ENCODE measurements at regions not wholly inside any gene's neighbourhood (a gene's known extent, or its start where the extent isn't known, plus 50 kb on each side); places are given as distances from the start of the nearest gene placed in this dataset.

DNA sequence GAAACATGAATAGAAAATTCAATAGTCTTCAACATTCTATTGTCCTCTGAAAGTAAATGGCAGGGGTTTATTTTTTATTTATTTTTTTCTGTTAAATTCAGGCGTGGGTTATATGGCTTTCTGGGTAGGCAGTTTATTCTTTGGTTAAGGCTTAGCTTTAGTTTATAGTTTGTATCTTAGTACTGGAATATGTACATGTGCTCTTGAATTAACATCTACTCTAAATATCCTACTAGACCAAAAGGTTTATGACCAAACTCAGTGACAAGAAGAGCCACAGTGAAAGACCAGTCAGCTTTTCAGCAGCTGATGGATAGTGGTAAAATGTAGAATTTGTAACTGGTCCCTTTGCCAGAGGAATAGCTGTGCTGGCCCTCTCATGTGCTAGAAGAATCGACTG lies 62.0 kb upstream of the DAB2 start:
- H3K27ac ChIP-seq: no peak overlapping the region
- H3K27me3 ChIP-seq: no peaks in the 10 kb centered on the region
- DNase-seq: no peak
- intact Hi-C loops (cut with DNase I): no loop called here
- peaks cover 0 to 17% (median 6%) of the 10 kb centered on the region in 4 donors for H3K4me1 ChIP-seq
- TF ChIP-seq CTCF (IDR thresholded peaks at IDR 0.05): no peak
- no peak for TF ChIP-seq EP300 (IDR thresholded peaks at IDR 0.05)
- TF ChIP-seq POLR2AphosphoS5 (IDR thresholded peaks at IDR 0.05): no peak
- TF ChIP-seq POLR2A (IDR thresholded peaks at IDR 0.05): no peak
- no peaks in the 10 kb centered on the region for H3K36me3 ChIP-seq
- WGBS, 2 donors: 82 to 83% methylated on average over 2 of the region's 2 CpGs
- H3K4me3 ChIP-seq: no peak overlapping the region
- peaks cover 0 to 4% (median 1%) of the 10 kb centered on the region in 4 donors for H3K9me3 ChIP-seq

GRCh38 chr5:39486361-39486760 lies 61.6 kb upstream of the DAB2 start:
- Histone ChIP-seq H3K27ac (no peak overlapping the region), H3K27me3 (no peaks in the 10 kb centered on the region), H3K9me3 (peaks cover 0 to 4% (median 1%) of the 10 kb centered on the region in 4 donors), H3K36me3 (no peaks in the 10 kb centered on the region), H3K4me1 (peaks cover 0 to 22% (median 6%) of the 10 kb centered on the region in 4 donors), H3K4me3 (no peak overlapping the region)
- TF ChIP-seq POLR2A (IDR thresholded peaks at IDR 0.05): no peak
- TF ChIP-seq CTCF (IDR thresholded peaks at IDR 0.05): no peak
- TF ChIP-seq EP300 (IDR thresholded peaks at IDR 0.05): no peak
- TF ChIP-seq POLR2AphosphoS5 (IDR thresholded peaks at IDR 0.05): no peak
- intact Hi-C loops (cut with DNase I): no loop called here
- DNase-seq: no peak
- WGBS, 2 donors: 68 to 78% methylated on average over 1 of the region's 1 CpG

- TF ChIP-seq CTCF (IDR thresholded peaks at IDR 0.05): no peak
- no peak for TF ChIP-seq EP300 (IDR thresholded peaks at IDR 0.05)
- TF ChIP-seq POLR2AphosphoS5 (IDR thresholded peaks at IDR 0.05): no peak
- no peak for TF ChIP-seq POLR2A (IDR thresholded peaks at IDR 0.05)
- 75 to 86% methylated on average over 2 of the region's 2 CpGs for WGBS, 2 donors
- Histone ChIP-seq H3K4me3 (no peak overlapping the region), H3K9me3 (no peaks in the 10 kb centered on the region), H3K36me3 (no peaks in the 10 kb centered on the region), H3K27ac (no peak overlapping the region), H3K4me1 (peaks cover 0 to 22% (median 6%) of the 10 kb centered on the region in 4 donors), H3K27me3 (no peaks in the 10 kb centered on the region)
- no peak for DNase-seq
- intact Hi-C loops (cut with DNase I): no loop called here
Measured at GRCh38 chr5:39485079-39485478, 60.3 kb upstream of the DAB2 start.

- Histone ChIP-seq H3K27me3 (no peaks in the 10 kb centered on the region), H3K9me3 (no peaks in the 10 kb centered on the region), H3K4me3 (no peak overlapping the region), H3K4me1 (peaks cover 0 to 22% (median 6%) of the 10 kb centered on the region in 4 donors), H3K36me3 (no peaks in the 10 kb centered on the region), H3K27ac (no peak overlapping the region)
- WGBS, 2 donors: 17 to 54% methylated on average over 1 of the region's 1 CpG
- TF ChIP-seq POLR2A (IDR thresholded peaks at IDR 0.05): no peak
- no peak for TF ChIP-seq EP300 (IDR thresholded peaks at IDR 0.05)
- TF ChIP-seq CTCF (IDR thresholded peaks at IDR 0.05): no peak
- no peak for TF ChIP-seq POLR2AphosphoS5 (IDR thresholded peaks at IDR 0.05)
- DNase-seq: no peak
- intact Hi-C loops (cut with DNase I): no loop called here
Measured at GRCh38 chr5:39484673-39485072, 59.9 kb upstream of the DAB2 start.

DNA sequence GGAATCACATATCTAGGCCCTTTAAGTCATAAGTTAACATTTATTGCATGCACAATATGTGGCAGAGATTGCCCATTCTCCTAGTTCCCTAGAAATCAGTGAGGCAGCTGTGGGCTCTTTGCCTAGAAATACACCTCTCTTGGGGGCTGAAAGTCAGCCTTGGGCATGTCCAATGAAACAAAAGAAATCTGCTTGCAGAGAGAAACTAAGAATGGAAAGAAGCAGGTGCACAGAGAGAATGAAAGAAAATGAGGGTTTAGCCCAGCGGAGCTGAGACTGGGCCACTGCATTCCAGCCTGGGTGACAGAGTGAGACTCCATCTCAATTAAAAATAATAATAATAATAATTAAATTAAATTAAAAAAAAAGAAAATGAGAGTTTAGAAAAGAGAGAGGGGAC lies 57.3 kb upstream of the DAB2 start:
- TF ChIP-seq POLR2AphosphoS5 (IDR thresholded peaks at IDR 0.05) (no peak), CTCF (IDR thresholded peaks at IDR 0.05) (no peak), EP300 (IDR thresholded peaks at IDR 0.05) (no peak), POLR2A (IDR thresholded peaks at IDR 0.05) (no peak)
- Histone ChIP-seq H3K27me3 (no peaks in the 10 kb centered on the region), H3K27ac (no peak overlapping the region), H3K4me3 (no peak overlapping the region), H3K36me3 (no peaks in the 10 kb centered on the region), H3K9me3 (no peaks in the 10 kb centered on the region), H3K4me1 (peaks cover 0 to 22% (median 6%) of the 10 kb centered on the region in 4 donors)
- 98 to 100% methylated on average over 1 of the region's 1 CpG for WGBS, 2 donors
- intact Hi-C loops (cut with DNase I): no loop called here
- no peak for DNase-seq
